ENCODE measurements at regions not wholly inside any gene's neighbourhood (a gene's known extent, or its start where the extent isn't known, plus 50 kb on each side); places are given as distances from the start of the nearest gene placed in this dataset.

- DNase-seq (ENCODE audit: low read depth, low spot score): no peak
- Histone ChIP-seq H3K4me1 (ENCODE audit: control insufficient read depth, insufficient read depth, low read length) (no peaks in the 10 kb centered on the region), H3K27ac (ENCODE audit: low read length) (no peak overlapping the region), H3K4me3 (ENCODE audit: low read depth in 2 of 2, low read length in 2 of 2) (no peak overlapping the region), H3K36me3 (ENCODE audit: control insufficient read depth, insufficient read depth, low read length) (no peaks in the 10 kb centered on the region), H3K27me3 (ENCODE audit: control insufficient read depth, insufficient read depth, low read length) (peaks cover 17% of the 10 kb centered on the region; the same call in 1 of the 2 replicates), H3K9me3 (ENCODE audit: control insufficient read depth, insufficient read depth, low read depth, low read length) (no peaks in the 10 kb centered on the region)
- TF ChIP-seq SIN3A (IDR thresholded peaks at IDR 0.05; ENCODE audit: borderline replicate concordance, insufficient read depth, low read depth, low read length): no peak
- no peak for TF ChIP-seq REST (IDR thresholded peaks at IDR 0.05; ENCODE audit: insufficient read depth in 1 of 2, low read depth in 2 of 2, low read length in 1 of 2)
- no peak for TF ChIP-seq CTCF (IDR thresholded peaks at IDR 0.05)
- no peak for TF ChIP-seq TCF7L2 (IDR thresholded peaks at IDR 0.05; ENCODE audit: low read depth, low read length)
- ChIA-PET CTCF (no interaction called here), POLR2A (no interaction called here)
- ATAC-seq: no peak
- no TSS peak for BruUV-seq (replicated peaks)
- intact Hi-C loops (cut with micrococcal nuclease; ENCODE audit: unreplicated experiment) (no loop called here), in situ Hi-C loops (cut with HindIII; ENCODE audit: low pct_unique_long_range_greater_than_20kb, low sequenced_read_pairs) (no loop called here)
Observed at GRCh38 chr10:91709394-91709798, 76.5 kb upstream of the PPP1R3C start.

- DNase-seq (ENCODE audit: low read depth, low spot score) (no peak), ATAC-seq (no peak)
- Histone ChIP-seq H3K27ac (ENCODE audit: low read length) (no peak overlapping the region), H3K4me3 (ENCODE audit: low read depth in 2 of 2, low read length in 2 of 2) (no peak overlapping the region), H3K4me1 (ENCODE audit: control insufficient read depth, insufficient read depth, low read length) (no peaks in the 10 kb centered on the region), H3K9me3 (ENCODE audit: control insufficient read depth, insufficient read depth, low read depth, low read length) (no peaks in the 10 kb centered on the region), H3K27me3 (ENCODE audit: control insufficient read depth, insufficient read depth, low read length) (peaks cover 15% of the 10 kb centered on the region; the same call in 1 of the 2 replicates), H3K36me3 (ENCODE audit: control insufficient read depth, insufficient read depth, low read length) (no peaks in the 10 kb centered on the region)
- BruUV-seq (replicated peaks): no TSS peak
- in situ Hi-C loops (cut with HindIII; ENCODE audit: low pct_unique_long_range_greater_than_20kb, low sequenced_read_pairs) (no loop called here), intact Hi-C loops (cut with micrococcal nuclease; ENCODE audit: unreplicated experiment) (no loop called here)
- ChIA-PET POLR2A (interaction anchor here (0.5 kb wide), 1 partner anchor 86 kb away, joined by 3 read pairs; no protein-coding TSS in a partner anchor), CTCF (no interaction called here)
- TF ChIP-seq SIN3A (IDR thresholded peaks at IDR 0.05; ENCODE audit: borderline replicate concordance, insufficient read depth, low read depth, low read length) (no peak), TCF7L2 (IDR thresholded peaks at IDR 0.05; ENCODE audit: low read depth, low read length) (no peak), POLR2AphosphoS5 (IDR thresholded peaks at IDR 0.05; ENCODE audit: low read depth, low read length) (no peak), REST (IDR thresholded peaks at IDR 0.05; ENCODE audit: insufficient read depth in 1 of 2, low read depth in 2 of 2, low read length in 1 of 2) (no peak), CTCF (IDR thresholded peaks at IDR 0.05) (no peak)
Observed at GRCh38 chr10:91708174-91708861, 75.4 kb upstream of the PPP1R3C start.

All from Panc1 (cell line).